RWPE2 (cell line): ENCODE measurements at regions not wholly inside any gene's neighbourhood (a gene's known extent, or its start where the extent isn't known, plus 50 kb on each side); places are given as distances from the start of the nearest gene placed in this dataset.
A peak's percentile ranks its signal among the peaks of the same experiment; 100 is the strongest.

Source experiments
- ATAC-seq: fragments of 200-7000 bp; cut with Tn5 transposase; 3 replicates; pipeline ENCODE4 v1.9.1; 2021; ENCODE audit warnings: low read depth
- DNase-seq: peaks from one replicate; pipeline ENCODE4 v3.0.0-alpha.2; 2020; ENCODE audit warnings: low spot score
- H3K27ac ChIP-seq: fragments of 450-650 bp; 2 replicates; pipeline ENCODE4 v1.5.1; 2017; ENCODE audit warnings: mild to moderate bottlenecking; ENCODE audit not compliant: poor library complexity, severe bottlenecking
- H3K27me3 ChIP-seq: fragments of 250-450 bp; sonication (Bioruptor Pico); 2 replicates; pipeline ENCODE4 v1.5.1; 2021; ENCODE audit warnings: mild to moderate bottlenecking, moderate library complexity; ENCODE audit not compliant: insufficient read depth, poor library complexity, severe bottlenecking
- H3K36me3 ChIP-seq: fragments of 250-450 bp; sonication (Bioruptor Pico); 2 replicates; pipeline ENCODE4 v1.5.1; 2020; ENCODE audit warnings: low read depth, mild to moderate bottlenecking, moderate library complexity
- H3K4me1 ChIP-seq: fragments of 250-450 bp; sonication (Bioruptor Pico); 2 replicates; pipeline ENCODE4 v1.5.1; 2021; ENCODE audit warnings: mild to moderate bottlenecking, moderate library complexity; ENCODE audit not compliant: insufficient read depth, poor library complexity, severe bottlenecking
- H3K4me3 ChIP-seq: fragments of 250-450 bp; sonication (Bioruptor Pico); 2 replicates; pipeline ENCODE4 v1.5.1; 2021; ENCODE audit warnings: mild to moderate bottlenecking, moderate library complexity; ENCODE audit not compliant: severe bottlenecking
- H3K9me3 ChIP-seq: fragments of 250-450 bp; sonication (Bioruptor Pico); 2 replicates; pipeline ENCODE4 v1.5.1; 2021; ENCODE audit warnings: mild to moderate bottlenecking, moderate library complexity; ENCODE audit not compliant: severe bottlenecking
- CTCF ChIP-seq: fragments of 450-650 bp; IDR thresholded peaks from one replicate; pipeline ENCODE4 v1.5.1; 2017; ENCODE audit warnings: mild to moderate bottlenecking, moderate library complexity; ENCODE audit not compliant: poor library complexity, severe bottlenecking

- TF ChIP-seq CTCF, result no peak
- peaks cover 9% of the 10 kb centered on the region; the same call in 1 of the 2 replicates for H3K36me3 ChIP-seq
- H3K4me1 ChIP-seq, result peaks cover 3% of the 10 kb centered on the region
- ATAC-seq (no peak), DNase-seq (no peak)
- H3K4me3 ChIP-seq, result no peak overlapping the region
- H3K9me3 ChIP-seq, result no peaks in the 10 kb centered on the region
- H3K27ac ChIP-seq, result no peak overlapping the region
- H3K27me3 ChIP-seq, result no peaks in the 10 kb centered on the region
Observed at GRCh38 chr14:101000711-101001250, 97.3 kb upstream of the RTL1 start.

DNA sequence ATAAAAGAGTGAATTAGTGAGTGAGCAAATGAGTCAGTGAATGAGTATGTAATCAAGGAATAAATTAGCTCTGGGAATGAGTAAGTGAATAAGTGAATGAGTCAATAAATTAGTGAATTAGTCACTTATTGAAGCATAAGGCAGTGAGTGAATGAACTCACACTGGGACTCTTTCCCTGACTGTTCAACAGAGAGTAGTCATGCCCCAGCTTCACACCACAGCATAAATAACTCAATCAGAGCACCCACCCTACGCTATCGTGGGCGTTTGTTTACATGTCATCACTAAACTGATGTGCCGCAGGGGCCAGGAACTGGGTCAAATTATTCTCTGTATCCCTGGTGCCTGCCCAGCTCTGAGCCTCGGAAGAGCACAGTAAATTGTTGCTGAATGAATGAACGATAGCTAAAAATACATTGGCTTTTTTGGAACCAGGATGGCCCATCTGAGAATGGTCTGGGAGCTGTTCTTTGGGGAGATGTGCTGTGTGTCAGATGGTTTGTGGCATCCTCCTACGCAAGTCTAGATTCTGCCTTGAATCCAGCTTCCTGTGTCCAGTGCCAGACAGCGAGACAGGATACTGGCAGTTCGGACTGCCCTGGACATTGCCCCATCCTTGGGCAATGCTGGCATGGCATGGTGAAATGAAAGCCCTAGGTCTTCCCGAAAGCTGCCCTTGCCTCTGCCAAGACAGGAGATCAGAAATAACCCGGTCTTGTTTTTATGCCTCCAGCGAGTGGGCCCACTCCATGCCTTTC is 98.0 kb upstream of the RTL1 start:
- Histone ChIP-seq H3K4me3 (no peak overlapping the region), H3K27ac (no peak overlapping the region), H3K36me3 (peaks cover 9% of the 10 kb centered on the region; the same call in 1 of the 2 replicates), H3K9me3 (no peaks in the 10 kb centered on the region), H3K4me1 (peaks cover 3% of the 10 kb centered on the region), H3K27me3 (no peaks in the 10 kb centered on the region)
- DNase-seq, result no peak
- ATAC-seq, result peak; percentile 81
- no peak for TF ChIP-seq CTCF

- Histone ChIP-seq H3K27me3 (no peaks in the 10 kb centered on the region), H3K4me3 (no peak overlapping the region), H3K36me3 (peaks cover 8% of the 10 kb centered on the region; the same call in 1 of the 2 replicates), H3K27ac (no peak overlapping the region), H3K9me3 (no peaks in the 10 kb centered on the region), H3K4me1 (peaks cover 3% of the 10 kb centered on the region)
- DNase-seq, result no peak
- no peak for TF ChIP-seq CTCF
- no peak for ATAC-seq
Observed at GRCh38 chr14:101002738-101003137, 99.2 kb upstream of the RTL1 start.

- no peak for DNase-seq
- no peaks in the 10 kb centered on the region for H3K27me3 ChIP-seq
- H3K4me3 ChIP-seq, result no peak overlapping the region
- no peaks in the 10 kb centered on the region for H3K9me3 ChIP-seq
- no peak for TF ChIP-seq CTCF
- no peak for ATAC-seq
- H3K27ac ChIP-seq, result no peak overlapping the region
- H3K36me3 ChIP-seq, result no peaks in the 10 kb centered on the region
- H3K4me1 ChIP-seq, result peaks cover 3% of the 10 kb centered on the region
Observed at GRCh38 chr14:101004176-101004575, 100.7 kb upstream of the RTL1 start.

DNA sequence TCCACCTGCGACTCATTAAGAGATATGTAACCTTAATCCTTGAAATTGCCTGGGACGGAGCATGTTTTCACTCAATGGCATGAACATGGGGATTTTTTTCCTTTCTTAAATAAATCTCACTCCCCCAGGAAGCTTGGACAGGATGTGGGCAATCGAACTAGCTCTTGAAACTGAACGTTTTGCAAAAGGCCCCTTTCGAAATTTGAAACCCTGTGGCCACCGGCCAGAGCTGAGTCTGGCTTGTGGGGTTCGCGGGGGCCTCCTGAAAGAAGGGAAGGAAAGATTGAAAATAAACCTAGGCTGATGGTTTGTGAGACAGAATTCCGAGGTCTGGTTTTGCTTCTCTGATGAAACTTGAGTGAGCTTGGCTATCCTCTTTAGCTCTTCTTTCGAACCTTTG is 101.4 kb upstream of the RTL1 start:
- no peaks in the 10 kb centered on the region for H3K27me3 ChIP-seq
- ATAC-seq (no peak), DNase-seq (no peak)
- H3K4me1 ChIP-seq, result peaks cover 3% of the 10 kb centered on the region
- H3K4me3 ChIP-seq, result no peak overlapping the region
- no peaks in the 10 kb centered on the region for H3K36me3 ChIP-seq
- no peak for TF ChIP-seq CTCF
- no peaks in the 10 kb centered on the region for H3K9me3 ChIP-seq
- H3K27ac ChIP-seq, result no peak overlapping the region
